ENCODE measurements at regions not wholly inside any gene's neighbourhood (a gene's known extent, or its start where the extent isn't known, plus 50 kb on each side); places are given as distances from the start of the nearest gene placed in this dataset.

GRCh38 chr21:27110956-27111355 lies 144.1 kb upstream of the ADAMTS5 start:
- no peak for DNase-seq

DNA sequence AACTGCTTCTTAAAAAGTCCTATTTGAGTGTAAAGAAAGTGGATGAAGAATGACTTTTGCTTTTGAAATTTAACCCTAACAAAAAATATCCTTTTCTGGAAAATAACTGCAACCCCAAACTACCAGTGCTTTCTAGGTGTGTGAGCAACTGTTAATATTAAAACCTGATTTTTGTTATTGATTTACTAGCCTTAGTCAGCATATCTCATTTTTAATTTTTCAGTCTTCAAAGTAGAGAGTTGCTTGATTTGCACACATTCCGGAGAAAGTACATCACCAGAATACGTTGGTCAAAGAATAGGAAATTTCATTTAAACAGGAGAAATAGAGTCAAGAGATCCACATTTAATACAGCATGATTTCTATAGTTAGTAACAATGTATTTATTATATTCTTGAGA lies 141.8 kb upstream of the ADAMTS5 start:
- no peak for DNase-seq

GRCh38 chr21:27108228-27108627 lies 141.3 kb upstream of the ADAMTS5 start:
- no peak for DNase-seq

DNA sequence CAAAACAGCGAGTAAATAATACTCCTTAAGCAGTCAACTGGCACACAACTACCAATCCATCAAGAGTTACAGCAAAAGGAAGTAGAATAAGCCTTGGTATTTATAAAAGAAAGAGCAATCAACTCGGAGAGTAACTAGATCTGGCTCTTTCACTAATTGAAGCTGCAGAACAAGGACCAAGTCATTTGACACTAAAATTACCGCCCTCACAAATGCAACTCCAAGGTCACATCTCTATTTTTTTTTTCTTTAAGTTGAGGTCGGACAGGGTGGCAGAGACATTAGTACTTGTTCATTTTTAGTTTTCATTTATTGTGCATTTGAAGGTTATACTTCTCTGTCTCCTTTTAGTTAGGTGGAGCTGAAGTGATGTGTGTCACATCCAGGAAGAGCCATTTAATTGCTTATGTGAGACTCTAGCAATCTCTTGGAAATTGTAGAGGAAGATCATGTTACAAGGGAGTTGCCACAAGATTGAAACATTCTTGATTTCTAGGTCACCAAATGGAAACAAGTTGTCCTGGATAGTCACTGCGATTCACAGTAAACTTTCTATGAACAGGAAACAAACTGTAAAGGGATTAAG lies 138.1 kb upstream of the ADAMTS5 start:
- no peak for DNase-seq

DNA sequence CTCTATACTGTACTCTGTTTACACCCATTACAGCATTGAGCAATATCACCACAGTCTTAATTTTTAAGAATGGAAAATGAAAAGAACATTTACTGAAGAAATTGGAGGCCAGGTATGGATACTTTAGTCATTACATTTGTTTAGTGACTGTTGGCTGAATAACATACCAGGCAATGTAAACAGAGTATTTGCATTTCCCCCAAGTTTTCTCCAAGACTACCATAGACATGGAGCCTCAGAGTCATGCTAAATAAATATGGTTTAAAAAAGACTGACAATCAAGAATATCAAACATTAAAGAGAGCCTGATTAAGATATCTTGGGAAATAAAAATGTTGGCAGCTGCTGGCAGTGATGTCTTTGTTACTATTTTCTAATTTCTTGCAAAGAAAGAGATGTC lies 136.9 kb upstream of the ADAMTS5 start:
- no peak for DNase-seq

DNA sequence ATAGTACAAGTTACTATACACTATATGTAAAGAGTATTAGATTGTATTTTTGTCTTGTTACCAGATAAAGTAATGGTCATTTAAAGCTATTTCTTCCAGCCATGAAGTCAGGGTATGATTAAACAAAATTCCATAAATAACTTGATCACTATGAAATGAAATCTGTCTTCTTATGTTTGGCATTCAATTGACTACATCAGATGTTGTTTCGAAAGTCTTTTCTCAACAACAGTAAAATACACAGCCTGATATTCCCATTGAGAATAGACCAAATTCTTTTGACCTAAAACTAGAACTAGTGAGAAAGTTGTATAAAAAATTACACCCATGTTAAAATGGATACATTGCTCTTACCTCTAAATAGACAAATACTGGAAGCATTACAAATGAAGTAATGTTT lies 134.6 kb upstream of the ADAMTS5 start:
- DNase-seq, result no peak

DNA sequence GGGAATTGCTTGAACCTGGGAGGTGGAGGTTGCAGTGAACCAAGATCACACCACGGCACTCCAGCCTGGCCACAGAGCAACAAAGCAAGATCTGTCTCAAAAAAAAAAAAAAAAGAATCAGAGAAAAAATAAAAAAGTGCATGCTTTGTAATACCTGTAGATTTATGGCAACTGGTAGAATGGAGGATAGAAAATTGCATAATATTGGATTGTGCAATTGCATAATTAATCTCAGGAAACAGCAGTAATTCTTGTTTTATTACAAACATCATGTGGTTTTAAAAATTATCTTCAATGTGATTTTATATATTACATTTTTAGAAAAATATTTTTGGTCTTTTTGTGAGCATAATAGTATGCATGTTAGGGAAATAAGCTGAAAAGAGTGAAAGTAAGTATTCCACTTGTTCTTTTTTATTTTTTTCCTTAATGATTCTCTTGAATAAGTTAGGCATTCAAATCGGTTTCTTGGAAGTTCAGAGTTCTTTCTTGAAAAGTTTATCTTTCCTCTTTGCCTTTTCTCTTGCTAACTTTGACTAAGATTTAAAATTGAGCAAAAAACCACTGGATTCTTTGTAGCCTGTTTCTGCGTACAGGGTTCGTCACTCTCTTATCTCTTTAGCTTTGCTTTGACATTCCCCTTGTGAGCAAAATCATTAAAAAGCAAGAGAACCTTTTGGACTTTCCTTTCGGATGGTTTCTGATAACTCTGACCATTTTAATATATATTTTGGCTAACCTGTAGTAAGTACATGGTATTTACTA lies 127.5 kb upstream of the ADAMTS5 start:
- no peak for DNase-seq

DNA sequence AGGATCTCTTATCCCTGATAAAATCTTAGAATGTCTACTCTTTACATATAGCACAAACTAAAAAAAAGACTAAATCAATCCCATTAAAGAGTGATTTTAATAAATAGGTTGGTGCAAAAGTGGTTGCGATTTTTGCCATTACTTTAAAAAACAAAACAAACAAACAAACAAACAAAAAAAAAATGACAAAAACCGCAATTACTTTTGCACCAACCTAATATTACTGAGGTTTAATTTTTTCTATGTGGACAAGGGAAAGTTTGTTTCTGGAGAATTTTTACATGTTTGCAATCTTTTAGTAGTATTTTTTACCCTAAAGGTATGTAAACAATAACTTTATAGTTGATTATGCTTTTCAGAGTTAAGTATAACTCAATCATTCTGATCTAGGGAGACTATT lies 119.7 kb upstream of the ADAMTS5 start:
- no peak for DNase-seq

GRCh38 chr21:27086186-27086585 lies 119.3 kb upstream of the ADAMTS5 start:
- DNase-seq, result no peak

GRCh38 chr21:27085387-27085786 lies 118.5 kb upstream of the ADAMTS5 start:
- DNase-seq, result no peak

GRCh38 chr21:27083144-27083543 lies 116.3 kb upstream of the ADAMTS5 start:
- no peak for DNase-seq

- no peak for DNase-seq
These were observed 115.6 kb upstream of the ADAMTS5 start for GRCh38 chr21:27082431-27083010.

- no peak for DNase-seq
These were observed 112.8 kb upstream of the ADAMTS5 start for GRCh38 chr21:27079636-27080240.

- no peak for DNase-seq
These were observed 112.0 kb upstream of the ADAMTS5 start for GRCh38 chr21:27078915-27079314.

DNA sequence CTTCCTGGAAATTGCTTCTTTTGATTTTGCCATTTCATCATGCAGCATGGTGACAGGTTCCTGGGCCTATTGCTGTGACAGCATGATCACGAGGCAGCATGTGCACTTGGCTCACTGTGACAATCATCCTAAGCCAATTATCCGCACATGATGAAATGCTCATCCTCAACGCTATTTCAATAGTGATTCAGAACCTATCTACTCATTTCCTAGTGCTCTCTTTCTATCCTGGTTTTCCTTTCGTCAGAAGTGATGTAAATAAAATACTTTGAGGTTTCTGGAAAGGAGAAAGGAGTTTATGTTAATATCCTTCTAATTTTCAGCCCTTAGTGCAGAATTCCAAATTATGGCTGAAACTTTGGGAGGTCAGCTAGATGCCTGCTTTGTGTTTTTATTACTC lies 110.6 kb upstream of the ADAMTS5 start:
- no peak for DNase-seq

DNA sequence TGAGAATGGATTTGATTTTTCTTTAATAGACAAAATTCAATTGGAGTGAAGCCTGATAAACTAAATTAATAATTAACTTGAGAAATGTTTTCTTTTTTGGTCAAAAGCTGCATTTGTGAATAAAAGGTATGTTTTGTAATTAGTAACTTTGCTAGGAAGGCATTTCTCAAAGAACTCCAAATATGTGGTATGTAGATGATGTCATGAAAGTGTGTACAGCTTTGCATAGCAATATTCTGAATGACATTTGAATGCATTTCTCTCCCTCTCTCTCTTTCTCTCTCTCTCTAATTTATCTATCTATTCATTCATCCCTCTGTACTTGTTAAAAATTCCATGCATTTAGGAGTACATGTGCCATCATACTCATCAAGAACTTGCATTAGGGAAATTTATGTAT lies 109.1 kb upstream of the ADAMTS5 start:
- no peak for DNase-seq

- no peak for DNase-seq
These were observed 104.2 kb upstream of the ADAMTS5 start for GRCh38 chr21:27070861-27071670.

DNA sequence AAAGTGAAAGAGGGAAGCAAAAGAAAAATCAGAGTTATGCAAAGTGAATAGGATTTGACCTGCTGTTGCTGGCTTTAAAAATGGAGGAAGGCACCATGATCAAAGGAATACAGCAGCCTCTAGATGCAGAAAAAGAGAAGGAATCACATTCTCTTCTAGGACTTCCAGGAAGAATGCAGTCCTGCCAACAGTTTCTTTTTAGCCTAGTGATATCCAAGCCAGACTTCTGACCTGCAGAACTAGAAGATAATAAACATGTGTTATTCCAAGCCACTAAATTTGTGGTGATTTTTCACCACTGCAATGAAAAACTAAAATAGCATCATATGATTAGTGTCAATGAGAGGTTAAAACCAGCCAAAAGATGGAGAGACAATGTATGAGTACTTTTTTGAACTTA lies 101.9 kb upstream of the ADAMTS5 start:
- no peak for DNase-seq

DNA sequence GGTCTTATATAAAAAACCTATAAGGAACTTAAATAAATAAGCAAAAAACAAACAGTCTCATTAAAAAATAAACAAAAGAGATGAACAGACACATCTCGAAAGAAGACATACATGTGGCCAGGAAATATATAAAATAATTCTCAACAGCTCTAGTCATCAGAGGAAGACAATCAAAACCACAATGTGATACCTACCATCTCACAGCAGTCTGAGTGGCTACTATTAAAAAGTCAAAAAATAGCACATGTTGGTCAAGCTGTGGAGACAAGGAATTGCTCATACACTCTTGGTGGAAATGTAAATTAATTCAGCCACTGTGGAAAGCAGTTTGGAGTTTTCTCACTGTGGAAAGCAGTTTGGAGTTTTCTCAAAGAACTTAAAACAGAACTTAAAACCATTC lies 100.3 kb upstream of the ADAMTS5 start:
- no peak for DNase-seq

- no peak for DNase-seq
These were observed 95.6 kb upstream of the ADAMTS5 start for GRCh38 chr21:27062443-27062842.

DNA sequence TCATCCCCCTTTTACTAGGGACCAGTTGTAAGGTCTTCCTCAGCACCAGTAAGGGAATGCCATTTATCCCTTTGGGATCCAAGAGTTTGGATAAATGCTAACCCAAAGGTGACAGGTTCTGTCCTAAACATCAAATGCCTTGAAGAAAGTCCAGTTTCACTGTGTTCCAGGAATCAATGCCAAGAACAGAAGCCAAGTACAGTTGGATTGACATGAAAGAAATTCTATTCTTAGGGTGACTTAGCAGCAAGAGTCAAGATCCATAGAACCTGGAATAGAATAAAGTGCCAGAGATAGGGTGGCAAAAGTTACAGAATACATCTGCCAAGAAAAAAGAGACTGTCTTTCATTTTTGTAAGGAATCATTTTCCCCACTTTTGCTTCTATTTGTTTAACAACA lies 94.9 kb upstream of the ADAMTS5 start:
- DNase-seq, result no peak

- no peak for DNase-seq
These were observed 93.3 kb upstream of the ADAMTS5 start for GRCh38 chr21:27060190-27060589.
